H9 (cell line): ENCODE measurements at regions not wholly inside any gene's neighbourhood (a gene's known extent, or its start where the extent isn't known, plus 50 kb on each side); places are given as distances from the start of the nearest gene placed in this dataset.

ENCODE experiments used
- DNase-seq: peaks from one replicate; pipeline ENCODE4 v3.0.0-alpha.2; 2017
- H2AFZ ChIP-seq: one replicate; pipeline ENCODE4 v1.6.1; 2013; ENCODE audit warnings: mild to moderate bottlenecking, low read length, control low read depth, moderate library complexity
- H2AK5ac ChIP-seq: 2 replicates; pipeline ENCODE4 v1.6.1; 2013; ENCODE audit warnings: low read length, control low read depth, mixed read lengths; ENCODE audit not compliant: insufficient read length
- H2BK120ac ChIP-seq: one replicate; pipeline ENCODE4 v1.6.1; 2013; ENCODE audit warnings: low read depth, mild to moderate bottlenecking, low read length, control low read depth, inconsistent platforms; ENCODE audit not compliant: poor library complexity, severe bottlenecking
- H2BK12ac ChIP-seq: 2 replicates; pipeline ENCODE4 v1.6.1; 2013; ENCODE audit warnings: low read length, control low read depth, mixed read lengths, low read depth; ENCODE audit not compliant: insufficient read length
- H2BK15ac ChIP-seq: 2 replicates; pipeline ENCODE4 v1.6.1; 2013; ENCODE audit warnings: low read depth, low read length, control low read depth
- H2BK20ac ChIP-seq: one replicate; pipeline ENCODE4 v1.6.1; 2013; ENCODE audit warnings: low read depth, mild to moderate bottlenecking, low read length, control low read depth, inconsistent platforms; ENCODE audit not compliant: poor library complexity, severe bottlenecking
- H2BK5ac ChIP-seq: 2 replicates; pipeline ENCODE4 v1.6.1; 2013; ENCODE audit warnings: low read length, control low read depth, mixed read lengths; ENCODE audit not compliant: insufficient read length
- H3K14ac ChIP-seq: 2 replicates; pipeline ENCODE4 v1.6.1; 2013; ENCODE audit warnings: low read length, control low read depth; ENCODE audit not compliant: insufficient read depth
- H3K18ac ChIP-seq: 2 replicates; pipeline ENCODE4 v1.6.1; 2013; ENCODE audit warnings: low read depth, mild to moderate bottlenecking, mixed read lengths, low read length, control low read depth; ENCODE audit not compliant: insufficient read length
- H3K23ac ChIP-seq: 2 replicates; pipeline ENCODE4 v1.6.1; 2013; ENCODE audit warnings: low read length, control low read depth, mixed read lengths, low read depth; ENCODE audit not compliant: insufficient read length
- H3K23me2 ChIP-seq: 2 replicates; pipeline ENCODE4 v1.6.1; 2013; ENCODE audit warnings: low read depth, mild to moderate bottlenecking, mixed read lengths, low read length, control low read depth; ENCODE audit not compliant: insufficient read length, poor library complexity, severe bottlenecking
- H3K27ac ChIP-seq: 2 replicates; pipeline ENCODE4 v1.5.1; 2013; ENCODE audit warnings: low read length, control low read depth, mixed read lengths, low read depth; ENCODE audit not compliant: insufficient read length
- H3K27me3 ChIP-seq: 2 replicates; pipeline ENCODE4 v1.6.1; 2013; ENCODE audit warnings: low read length, control low read depth, inconsistent platforms; ENCODE audit not compliant: insufficient read depth
- H3K4ac ChIP-seq: 2 replicates; pipeline ENCODE4 v1.6.1; 2013; ENCODE audit warnings: low read depth, mild to moderate bottlenecking, control low read depth, inconsistent platforms, low read length, moderate library complexity
- H3K4me1 ChIP-seq: 2 replicates; pipeline ENCODE4 v1.6.1; 2013; ENCODE audit warnings: low read length, control low read depth, inconsistent platforms; ENCODE audit not compliant: insufficient read depth
- H3K4me2 ChIP-seq: 2 replicates; pipeline ENCODE4 v1.6.1; 2013; ENCODE audit warnings: low read length, control low read depth, mixed read lengths; ENCODE audit not compliant: insufficient read length, insufficient read depth
- H3K56ac ChIP-seq: 2 replicates; pipeline ENCODE4 v1.6.1; 2013; ENCODE audit warnings: low read depth, mild to moderate bottlenecking, mixed read lengths, low read length, control low read depth; ENCODE audit not compliant: insufficient read length
- H3K79me1 ChIP-seq: 2 replicates; pipeline ENCODE4 v1.6.1; 2013; ENCODE audit warnings: low read depth, mild to moderate bottlenecking, moderate library complexity, low read length, control low read depth, inconsistent platforms; ENCODE audit not compliant: insufficient read depth, poor library complexity, severe bottlenecking
- H3K79me2 ChIP-seq: 2 replicates; pipeline ENCODE4 v1.6.1; 2013; ENCODE audit warnings: low read length, control low read depth, inconsistent platforms; ENCODE audit not compliant: insufficient read depth
- H3K9ac ChIP-seq: 2 replicates; pipeline ENCODE4 v1.6.1; 2013; ENCODE audit warnings: low read length, control low read depth, mixed read lengths; ENCODE audit not compliant: insufficient read length; ENCODE audit errors: extremely low read depth
- H3K9me3 ChIP-seq: one replicate; pipeline ENCODE4 v1.6.1; 2013; ENCODE audit warnings: low read depth, low read length, inconsistent platforms; ENCODE audit not compliant: control insufficient read depth
- H3T11ph ChIP-seq: one replicate; pipeline ENCODE4 v1.6.1; 2013; ENCODE audit warnings: mild to moderate bottlenecking, low read length, control low read depth, inconsistent platforms
- H4K20me1 ChIP-seq: one replicate; pipeline ENCODE4 v1.6.1; 2013; ENCODE audit not compliant: control insufficient read depth, insufficient read length, insufficient read depth
- H4K5ac ChIP-seq: 2 replicates; pipeline ENCODE4 v1.6.1; 2013; ENCODE audit warnings: low read depth, mild to moderate bottlenecking, mixed read lengths, low read length, control low read depth; ENCODE audit not compliant: insufficient read length
- H4K8ac ChIP-seq: replicated peaks from 2 replicates; pipeline ENCODE4 v1.6.1; 2013; ENCODE audit warnings: low read length, control low read depth, mixed read lengths, low read depth; ENCODE audit not compliant: insufficient read length
- H4K91ac ChIP-seq: 2 replicates; pipeline ENCODE4 v1.6.1; 2013; ENCODE audit warnings: low read depth, mild to moderate bottlenecking, moderate library complexity, mixed read lengths, low read length, control low read depth; ENCODE audit not compliant: insufficient read length
- H3K27ac Mint-ChIP-seq, 3 experiments: 2 replicates in 2 of 3; 3 replicates in 1 of 3; pipeline ENCODE4 v1.8.0; 2020 to 2021; ENCODE audit warnings: mixed read lengths in 3 of 3, mild to moderate bottlenecking in 1 of 3, moderate library complexity in 1 of 3
- H3K27me3 Mint-ChIP-seq: 2 replicates; pipeline ENCODE4 v1.8.0; 2021; ENCODE audit warnings: low read depth, mild to moderate bottlenecking, moderate library complexity, mixed read lengths
- H3K36me3 Mint-ChIP-seq, 3 experiments: 2 replicates in 2 of 3; 3 replicates in 1 of 3; pipeline ENCODE4 v1.8.0; 2020 to 2021; ENCODE audit warnings: low read depth in 3 of 3, mixed read lengths in 3 of 3; ENCODE audit not compliant: insufficient read depth in 1 of 3
- H3K4me1 Mint-ChIP-seq, 2 experiments: 2 replicates each; pipeline ENCODE4 v1.8.0; 2020; ENCODE audit warnings: mixed read lengths in 2 of 2
- H3K4me3 Mint-ChIP-seq, 2 experiments: 2 replicates in 1 of 2; 3 replicates in 1 of 2; pipeline ENCODE4 v1.8.0; 2020 to 2021; ENCODE audit warnings: mild to moderate bottlenecking in 2 of 2, mixed read lengths in 2 of 2, moderate library complexity in 1 of 2
- H3K9me3 Mint-ChIP-seq, 2 experiments: 2 replicates in 1 of 2; 3 replicates in 1 of 2; pipeline ENCODE4 v1.8.0; 2020; ENCODE audit warnings: mild to moderate bottlenecking in 2 of 2, mixed read lengths in 2 of 2, moderate library complexity in 1 of 2
- CTCF ChIP-seq: fragments of 200-600 bp; sonication (generic); conservative IDR thresholded peaks from 3 replicates; pipeline ENCODE4 v1.8.0; 2021; ENCODE audit warnings: antibody characterized with exemption, mild to moderate bottlenecking
- WGBS: extraction: QIAGEN DNeasy Blood & Tissue Kit; methylation state at CpG from one replicate; pipeline ENCODE4 v1.1.7; 2013; ENCODE audit warnings: missing lambda C conversion rate, low lambda C conversion rate, mixed read lengths; ENCODE audit not compliant: insufficient read length; ENCODE audit errors: extremely low coverage; 5-methylcytosine and 5-hydroxymethylcytosine counted together

GRCh38 chr10:46197050-46197449 is 89.7 kb upstream of the ANTXRL start:
- no peak overlapping the region for H2BK120ac ChIP-seq
- no peaks in the 10 kb centered on the region for H3K23me2 ChIP-seq
- no peak overlapping the region for H3K9ac ChIP-seq
- H3K9me3 Mint-ChIP-seq = no peaks in the 10 kb centered on the region
- H3K27ac Mint-ChIP-seq = no peak overlapping the region
- H3K9me3 ChIP-seq = no peaks in the 10 kb centered on the region
- H4K8ac ChIP-seq = no peak overlapping the region
- no peaks in the 10 kb centered on the region for H3K36me3 Mint-ChIP-seq
- no peak for DNase-seq
- H3K27me3 Mint-ChIP-seq = peaks cover 2% of the 10 kb centered on the region; the same call in 1 of the 2 replicates
- no peak overlapping the region for H2BK15ac ChIP-seq
- H3K4me1 ChIP-seq = no peaks in the 10 kb centered on the region
- no peak overlapping the region for H3K56ac ChIP-seq
- no peak overlapping the region for H2BK5ac ChIP-seq
- no peak overlapping the region for H4K5ac ChIP-seq
- no peak overlapping the region for H2AK5ac ChIP-seq
- H3K4me2 ChIP-seq = no peak overlapping the region
- no peak overlapping the region for H3K27ac ChIP-seq
- WGBS = no CpG with 5 or more reads among the region's 3 CpGs
- no peak overlapping the region for H3K4me3 Mint-ChIP-seq
- H3K79me2 ChIP-seq = no peaks in the 10 kb centered on the region
- H3K14ac ChIP-seq = no peak overlapping the region
- no peaks in the 10 kb centered on the region for H4K20me1 ChIP-seq
- no peak overlapping the region for H3K18ac ChIP-seq
- no peaks in the 10 kb centered on the region for H3K4me1 Mint-ChIP-seq
- no peak overlapping the region for H4K91ac ChIP-seq
- no peak overlapping the region for H2AFZ ChIP-seq
- H3K4ac ChIP-seq = no peak overlapping the region
- no peaks in the 10 kb centered on the region for H3K79me1 ChIP-seq
- H3T11ph ChIP-seq = no peak overlapping the region
- no peak for TF ChIP-seq CTCF
- H3K27me3 ChIP-seq = no peaks in the 10 kb centered on the region
- H3K23ac ChIP-seq = no peak overlapping the region
- H2BK12ac ChIP-seq = no peak overlapping the region
- no peak overlapping the region for H2BK20ac ChIP-seq
